Mammary epithelial cell (primary cell): ENCODE measurements at regions not wholly inside any gene's neighbourhood (a gene's known extent, or its start where the extent isn't known, plus 50 kb on each side); places are given as distances from the start of the nearest gene placed in this dataset.

Experiments
- CTCF ChIP-seq, 2 donors: IDR thresholded peaks in 1 of 2; conservative IDR thresholded peaks in 1 of 2; 2 replicates each; pipeline ENCODE4 v1.5.1; 2011 to 2012; ENCODE audit warnings: inconsistent platforms in 2 of 2, low read length in 2 of 2, mild to moderate bottlenecking in 2 of 2, control low read depth in 1 of 2, low read depth in 1 of 2; ENCODE audit not compliant: insufficient read depth in 1 of 2; ENCODE audit errors: extremely low read depth in 1 of 2
- EZH2 ChIP-seq: IDR thresholded peaks from 2 replicates; pipeline ENCODE4 v1.6.1; 2012; ENCODE audit warnings: low read length, inconsistent platforms, borderline replicate concordance

- TF ChIP-seq EZH2 (no peak), CTCF (conservative IDR thresholded peaks at IDR 0.05 in 1 of 2, IDR thresholded peaks at IDR 0.05 in 1 of 2; ENCODE audit: extremely low read depth in 1 of 2, insufficient read depth in 1 of 2, low read depth in 1 of 2, low read length in 2 of 2) (no peak)
Observed at GRCh38 chr4:137181293-137181899, 350.9 kb downstream of the PCDH18 start.
